Naive B cell (primary cell): ENCODE measurements at regions not wholly inside any gene's neighbourhood (a gene's known extent, or its start where the extent isn't known, plus 50 kb on each side); places are given as distances from the start of the nearest gene placed in this dataset.
"Not testable (repeated sequence)": the region's sequence is repeated elsewhere in the genome, so short reads cannot be mapped to it uniquely, and the experiment has no call there.

Experiments
- ATAC-seq, 2 donors: fragments of 150-1000 bp; cut with Tn5 transposase; 2 replicates each; pipeline ENCODE4 v1.10.0; 2021; ENCODE audit warnings: low read depth in 2 of 2, mild to moderate bottlenecking in 2 of 2, moderate library complexity in 2 of 2
- DNase-seq: peaks from one replicate; pipeline ENCODE4 v3.0.0; 2022
- H3K27ac Mint-ChIP-seq, 6 donors: one replicate each; pipeline ENCODE4 v1.8.0; 2020 to 2022; ENCODE audit warnings: mild to moderate bottlenecking in 6 of 6, mixed read lengths in 6 of 6, moderate library complexity in 5 of 6, inconsistent platforms in 2 of 6
- H3K27me3 Mint-ChIP-seq, 3 donors: one replicate each; pipeline ENCODE4 v1.8.0; 2021 to 2022; ENCODE audit warnings: mixed read lengths in 3 of 3, mild to moderate bottlenecking in 1 of 3
- H3K36me3 Mint-ChIP-seq, 2 donors: one replicate each; pipeline ENCODE4 v1.8.0; 2020 to 2022; ENCODE audit warnings: mixed read lengths in 2 of 2, inconsistent platforms in 1 of 2, mild to moderate bottlenecking in 1 of 2
- H3K4me1 Mint-ChIP-seq, 3 donors: one replicate each; pipeline ENCODE4 v1.8.0; 2020 to 2022; ENCODE audit warnings: mixed read lengths in 3 of 3, inconsistent platforms in 1 of 3, mild to moderate bottlenecking in 1 of 3, moderate library complexity in 1 of 3
- H3K4me3 Mint-ChIP-seq, 8 donors: one replicate each; pipeline ENCODE4 v1.8.0; 2020 to 2022; ENCODE audit warnings: mild to moderate bottlenecking in 8 of 8, mixed read lengths in 8 of 8, moderate library complexity in 8 of 8, inconsistent platforms in 2 of 8
- H3K9me3 Mint-ChIP-seq, 7 donors: one replicate each; pipeline ENCODE4 v1.8.0; 2020 to 2022; ENCODE audit warnings: mixed read lengths in 7 of 7, mild to moderate bottlenecking in 5 of 7, inconsistent platforms in 2 of 7, moderate library complexity in 1 of 7

DNA sequence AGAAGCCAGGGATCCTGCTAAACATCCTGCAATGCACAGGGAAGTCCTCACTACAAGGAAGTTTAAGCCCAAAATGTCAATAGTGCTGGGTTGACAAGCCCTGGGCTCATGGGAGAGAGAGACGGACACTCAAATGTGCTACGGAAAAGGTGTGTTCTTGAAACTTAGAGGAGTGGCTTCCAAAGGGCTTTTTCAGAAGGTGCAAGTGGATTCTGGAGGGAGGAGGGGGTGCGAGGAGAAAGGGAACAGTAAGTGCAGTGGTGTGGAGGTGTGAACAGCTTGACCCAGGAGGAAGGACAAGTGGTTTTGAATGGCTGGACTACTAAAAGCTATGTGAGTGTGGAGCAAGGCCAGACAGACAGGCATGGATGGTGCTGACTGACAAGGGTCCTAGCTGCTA lies 50.4 kb upstream of the CECR2 start:
- peaks cover 0 to 13% (median 10%) of the 10 kb centered on the region in 3 donors for H3K27me3 Mint-ChIP-seq
- peak overlapping the region in 1 of 6 donors; percentile 44 for H3K27ac Mint-ChIP-seq
- ATAC-seq (no peak), DNase-seq (no peak)
- peaks cover 0 to 4% (median 0%) of the 10 kb centered on the region in 7 donors for H3K9me3 Mint-ChIP-seq
- no peaks in the 10 kb centered on the region for H3K36me3 Mint-ChIP-seq
- peaks cover 8 to 22% (median 18%) of the 10 kb centered on the region in 3 donors for H3K4me1 Mint-ChIP-seq
- peak overlapping the region in 1 of 8 donors; percentile 7 for H3K4me3 Mint-ChIP-seq

GRCh38 chr22:17315310-17315709 lies 54.0 kb upstream of the CECR2 start:
- Mint-ChIP-seq H3K9me3 (peaks cover 0 to 4% (median 0%) of the 10 kb centered on the region in 7 donors), H3K4me3 (no peak overlapping the region), H3K4me1 (peaks cover 8 to 22% (median 18%) of the 10 kb centered on the region in 3 donors), H3K27ac (peak overlapping the region in 2 of 6 donors; percentile 1 to 9), H3K27me3 (peaks cover 0 to 19% (median 10%) of the 10 kb centered on the region in 3 donors), H3K36me3 (no peaks in the 10 kb centered on the region)
- DNase-seq (no peak), ATAC-seq (no peak)

- Mint-ChIP-seq H3K27me3 (peaks cover 0 to 17% (median 10%) of the 10 kb centered on the region in 3 donors), H3K4me3 (no peak overlapping the region), H3K9me3 (peaks cover 0 to 5% (median 0%) of the 10 kb centered on the region in 7 donors), H3K36me3 (no peaks in the 10 kb centered on the region), H3K4me1 (peaks cover 8 to 22% (median 18%) of the 10 kb centered on the region in 3 donors), H3K27ac (no peak overlapping the region)
- no peak for ATAC-seq
- no peak for DNase-seq
Observed at GRCh38 chr22:17314487-17314886, 54.8 kb upstream of the CECR2 start.

DNA sequence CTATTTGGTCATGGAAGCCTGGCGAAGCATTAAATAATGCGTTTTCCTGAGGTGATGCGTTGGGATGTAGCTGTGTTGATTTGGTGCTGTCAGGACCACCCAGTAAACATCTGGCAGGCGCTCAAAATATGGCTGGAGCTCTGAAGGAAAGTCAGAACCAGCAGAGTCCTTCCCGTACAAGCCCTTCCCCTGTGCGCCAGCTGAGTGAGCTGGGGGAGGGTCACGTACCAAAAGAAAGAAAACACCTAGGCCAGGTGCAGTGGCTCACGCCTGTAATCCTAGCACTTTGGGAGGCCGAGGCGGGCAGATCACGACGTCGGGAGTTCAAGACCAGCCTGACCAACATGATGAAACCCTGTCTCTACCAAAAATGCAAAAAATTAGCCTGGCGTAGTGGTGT lies 55.6 kb upstream of the CECR2 start:
- Mint-ChIP-seq H3K27ac (peak overlapping the region in 2 of 6 donors; percentile 78 to 83), H3K4me1 (peaks cover 8 to 22% (median 10%) of the 10 kb centered on the region in 3 donors)

GRCh38 chr22:17307566-17307965 lies 61.7 kb upstream of the CECR2 start:
- no peak for DNase-seq
- no peak for ATAC-seq
- Mint-ChIP-seq H3K4me1 (peaks cover 17 to 29% (median 26%) of the 10 kb centered on the region in 3 donors), H3K4me3 (no peak overlapping the region), H3K36me3 (no peaks in the 10 kb centered on the region), H3K9me3 (peaks cover 0 to 1% (median 0%) of the 10 kb centered on the region in 7 donors), H3K27ac (peak overlapping the region in 3 of 6 donors; percentile 23 to 72 (median 56)), H3K27me3 (no peaks in the 10 kb centered on the region)

More for the DNA sequence above, 55.6 kb upstream of the CECR2 start:
- peaks cover 0 to 1% (median 0%) of the 10 kb centered on the region in 7 donors for H3K9me3 Mint-ChIP-seq
- H3K36me3 Mint-ChIP-seq: no peaks in the 10 kb centered on the region
- H3K27me3 Mint-ChIP-seq: peaks cover 0 to 8% (median 3%) of the 10 kb centered on the region in 3 donors
- no peak overlapping the region for H3K4me3 Mint-ChIP-seq
- DNase-seq: no peak
- no peak for ATAC-seq

- H3K27ac Mint-ChIP-seq: peak overlapping the region; percentile 34 to 97 (median 91)
- ATAC-seq (no peak), DNase-seq (no peak)
- no peaks in the 10 kb centered on the region for H3K27me3 Mint-ChIP-seq
- H3K9me3 Mint-ChIP-seq: peaks cover 0 to under 1% (median 0%) of the 10 kb centered on the region in 7 donors
- no peak overlapping the region for H3K4me3 Mint-ChIP-seq
- H3K36me3 Mint-ChIP-seq: no peaks in the 10 kb centered on the region
- peaks cover 17 to 40% (median 29%) of the 10 kb centered on the region in 3 donors for H3K4me1 Mint-ChIP-seq
Observed at GRCh38 chr22:17305076-17305475, 64.2 kb upstream of the CECR2 start.

DNA sequence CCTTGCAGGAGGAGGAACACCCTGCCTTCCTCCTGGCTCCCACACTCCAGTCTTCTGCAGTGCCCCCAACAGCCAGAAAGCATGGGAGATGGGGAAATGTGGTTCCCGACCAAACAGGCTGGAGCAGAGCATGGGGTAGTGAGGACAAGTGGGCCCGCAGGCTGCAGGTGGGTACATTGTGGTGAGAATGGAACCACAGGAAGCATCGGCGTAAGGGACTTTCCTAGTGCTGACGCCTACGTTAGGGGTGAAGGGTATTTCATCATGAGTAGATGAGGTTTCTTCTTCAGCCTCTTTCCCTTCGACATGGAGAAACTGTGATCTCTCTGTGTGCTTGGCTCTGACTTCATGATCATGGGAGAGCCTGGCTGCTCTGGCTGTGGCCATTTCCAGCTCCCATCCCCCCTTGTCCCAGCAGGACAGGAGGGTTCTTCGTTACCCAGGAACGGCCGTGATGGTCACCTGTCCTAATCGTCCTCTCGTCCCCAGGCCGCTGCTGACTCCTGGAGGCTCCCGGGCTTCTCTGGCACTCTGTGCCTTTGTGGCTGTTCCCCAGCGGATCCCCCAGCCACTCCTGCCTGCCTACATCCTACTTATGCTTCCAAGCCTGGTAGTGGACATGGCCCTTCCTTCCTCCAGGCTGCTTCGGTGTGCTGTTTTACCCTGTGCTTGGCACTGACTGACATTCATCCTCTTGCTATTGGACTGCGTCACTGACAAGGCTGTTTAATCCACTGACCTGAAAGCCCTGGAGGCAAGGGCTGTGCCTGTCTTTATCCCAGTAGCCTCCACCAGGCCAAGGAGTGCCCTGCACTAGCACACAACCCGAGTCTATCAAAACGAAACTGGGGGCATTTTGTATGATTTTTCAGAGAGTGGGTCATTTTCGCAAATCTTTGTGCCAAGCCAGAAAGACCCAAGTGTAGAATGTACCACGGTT lies 65.2 kb upstream of the CECR2 start:
- DNase-seq (peak; percentile 66), ATAC-seq (peak; percentile 100)
- Mint-ChIP-seq H3K4me3 (peak overlapping the region; percentile 23 to 83 (median 65)), H3K27me3 (no peaks in the 10 kb centered on the region), H3K9me3 (no peaks in the 10 kb centered on the region), H3K4me1 (peaks cover 17 to 40% (median 29%) of the 10 kb centered on the region in 3 donors), H3K36me3 (no peaks in the 10 kb centered on the region), H3K27ac (peak overlapping the region; percentile 90 to 99 (median 96))

DNA sequence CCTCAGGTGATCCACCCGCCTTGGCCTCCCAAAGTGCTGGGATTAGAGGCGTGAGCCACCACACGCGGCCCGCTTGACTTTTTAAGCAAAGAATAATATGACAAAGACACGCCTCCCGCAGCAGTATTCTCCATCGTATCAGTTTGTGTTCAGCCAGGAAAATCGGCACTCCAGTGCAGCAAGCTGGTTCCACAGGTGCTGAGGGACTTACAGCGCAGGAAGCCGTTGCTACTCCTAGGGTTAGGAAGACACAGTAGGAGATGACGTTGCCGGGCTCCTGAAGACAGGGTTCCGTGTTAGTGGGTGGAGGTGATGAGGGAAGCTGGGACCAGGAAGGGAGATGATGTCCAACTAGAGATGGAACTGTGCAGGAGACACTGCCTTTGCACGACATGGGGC lies 65.8 kb upstream of the CECR2 start:
- no peaks in the 10 kb centered on the region for H3K36me3 Mint-ChIP-seq
- ATAC-seq: no peak
- no peaks in the 10 kb centered on the region for H3K27me3 Mint-ChIP-seq
- H3K27ac Mint-ChIP-seq: peak overlapping the region; percentile 90 to 99 (median 96)
- peak overlapping the region in 7 of 8 donors; percentile 23 to 76 (median 64) for H3K4me3 Mint-ChIP-seq
- H3K9me3 Mint-ChIP-seq: no peaks in the 10 kb centered on the region
- peaks cover 17 to 40% (median 29%) of the 10 kb centered on the region in 3 donors for H3K4me1 Mint-ChIP-seq
- DNase-seq: no peak

DNA sequence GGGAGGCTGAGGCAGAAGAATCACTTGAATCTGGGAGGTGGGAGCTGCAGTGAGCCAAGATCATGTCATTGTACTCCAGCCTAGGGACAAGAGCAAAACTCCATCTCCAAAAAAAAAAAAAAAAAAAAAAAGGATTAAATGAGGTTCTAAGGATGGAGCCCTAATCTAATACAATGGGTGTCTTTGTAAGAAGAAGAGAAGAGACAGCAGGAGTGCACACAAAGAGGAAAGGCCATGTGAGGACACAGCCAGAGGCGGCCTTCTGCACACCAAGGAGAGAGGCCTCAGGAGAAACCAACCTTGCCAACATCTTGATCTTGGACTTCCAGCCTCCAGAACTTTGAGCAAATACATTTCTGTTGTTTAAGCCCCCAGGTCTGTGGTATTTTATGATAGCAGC lies 66.6 kb upstream of the CECR2 start:
- no peaks in the 10 kb centered on the region for H3K36me3 Mint-ChIP-seq
- DNase-seq: no peak
- no peaks in the 10 kb centered on the region for H3K27me3 Mint-ChIP-seq
- H3K4me3 Mint-ChIP-seq: peak overlapping the region in 2 of 8 donors; percentile 61 to 69
- H3K9me3 Mint-ChIP-seq: no peaks in the 10 kb centered on the region
- H3K27ac Mint-ChIP-seq: peak overlapping the region in 5 of 6 donors; percentile 69 to 97 (median 82)
- peaks cover 17 to 40% (median 29%) of the 10 kb centered on the region in 3 donors for H3K4me1 Mint-ChIP-seq
- no peak for ATAC-seq

DNA sequence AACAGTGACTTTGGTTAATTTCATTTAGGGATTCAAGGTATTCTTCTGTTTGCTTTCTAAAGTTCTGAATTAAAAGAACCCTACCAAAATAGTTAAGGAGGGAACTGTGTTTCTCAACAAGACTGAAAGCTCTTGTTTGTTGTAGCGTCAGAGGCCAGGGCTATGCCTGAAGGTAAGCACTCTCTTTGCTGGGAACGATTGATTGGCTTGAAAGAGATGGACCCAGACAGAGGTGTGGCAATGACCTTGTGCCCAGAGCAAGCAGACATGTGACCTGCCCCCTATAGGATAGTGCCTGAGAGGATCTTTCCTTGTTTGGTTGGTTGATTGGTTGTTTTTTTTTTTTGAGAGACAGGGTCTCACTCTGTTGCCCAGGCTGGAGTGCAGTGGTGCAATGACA lies 68.3 kb upstream of the CECR2 start:
- Mint-ChIP-seq H3K36me3 (no peaks in the 10 kb centered on the region), H3K4me1 (peaks cover 17 to 40% (median 22%) of the 10 kb centered on the region in 3 donors), H3K4me3 (no peak overlapping the region), H3K27ac (peak overlapping the region in 3 of 6 donors; percentile 52 to 87 (median 84)), H3K9me3 (peaks cover 0 to 2% (median 0%) of the 10 kb centered on the region in 7 donors), H3K27me3 (no peaks in the 10 kb centered on the region)
- ATAC-seq (no peak), DNase-seq (no peak)

DNA sequence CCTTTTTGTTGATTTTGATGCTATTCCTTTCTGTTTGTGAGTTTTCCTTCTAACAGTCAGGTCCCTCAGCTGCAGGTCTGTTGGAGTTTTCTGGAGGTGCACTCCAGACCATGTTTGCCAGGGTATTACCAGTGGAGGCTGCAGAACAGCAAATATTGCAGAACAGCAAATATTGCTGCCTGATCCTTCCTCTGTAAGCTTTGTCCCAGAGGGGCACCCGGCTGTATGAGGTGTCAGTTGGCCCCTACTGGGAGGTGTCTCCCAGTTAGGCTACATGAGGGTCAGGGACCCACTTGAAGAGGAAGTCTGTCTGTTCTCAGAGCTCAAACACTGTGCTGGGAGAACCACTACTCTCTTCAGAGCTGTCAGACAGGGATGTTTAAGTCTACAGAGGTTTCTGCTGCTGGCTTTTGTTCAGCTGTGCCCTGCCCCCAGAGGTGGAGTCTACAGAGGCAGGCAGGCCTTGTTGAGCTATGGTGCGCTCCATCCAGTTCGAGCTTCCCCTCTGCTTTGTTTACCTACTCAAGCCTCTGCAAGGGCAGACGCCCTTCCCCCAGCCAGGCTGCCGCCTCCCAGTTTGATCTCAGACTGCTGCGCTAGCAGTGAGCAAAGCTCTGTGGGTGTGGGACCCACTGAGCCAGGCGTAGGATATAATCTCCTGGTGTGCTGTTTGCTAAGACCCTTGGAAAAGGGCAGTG lies 70.3 kb upstream of the CECR2 start:
- not testable (repeated sequence) for H3K27me3 Mint-ChIP-seq, ATAC-seq, H3K27ac Mint-ChIP-seq, H3K9me3 Mint-ChIP-seq, DNase-seq, H3K4me3 Mint-ChIP-seq, H3K36me3 Mint-ChIP-seq
- peaks cover 11 to 27% (median 14%) of the 10 kb centered on the region in 3 donors for H3K4me1 Mint-ChIP-seq

DNA sequence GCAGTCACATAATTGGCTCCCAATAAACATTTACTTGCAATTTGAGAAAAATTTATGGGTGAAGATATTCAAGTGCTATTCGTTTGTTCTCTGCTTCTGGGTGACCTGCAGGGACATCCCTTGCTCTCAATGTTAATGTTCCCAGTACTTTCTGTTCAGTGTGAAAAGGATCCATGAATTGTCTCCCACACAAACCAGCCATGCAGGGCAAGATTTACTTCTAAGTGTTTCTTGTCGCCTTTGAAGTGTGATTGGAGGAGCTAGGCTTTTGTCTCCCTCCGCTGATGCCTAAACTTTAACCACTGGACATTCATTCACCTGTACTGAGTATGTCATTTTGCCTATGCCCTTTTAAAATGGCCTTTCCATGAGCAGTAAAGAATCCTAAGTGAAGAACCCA lies 66.4 kb upstream of the ADA2 start:
- Mint-ChIP-seq H3K9me3 (no peaks in the 10 kb centered on the region), H3K27ac (peak overlapping the region in 1 of 6 donors; percentile 66), H3K36me3 (no peaks in the 10 kb centered on the region), H3K4me1 (peaks cover 11 to 32% (median 17%) of the 10 kb centered on the region in 3 donors), H3K27me3 (peaks cover 0 to 5% (median 5%) of the 10 kb centered on the region in 3 donors), H3K4me3 (no peak overlapping the region)
- DNase-seq (no peak), ATAC-seq (no peak)

DNA sequence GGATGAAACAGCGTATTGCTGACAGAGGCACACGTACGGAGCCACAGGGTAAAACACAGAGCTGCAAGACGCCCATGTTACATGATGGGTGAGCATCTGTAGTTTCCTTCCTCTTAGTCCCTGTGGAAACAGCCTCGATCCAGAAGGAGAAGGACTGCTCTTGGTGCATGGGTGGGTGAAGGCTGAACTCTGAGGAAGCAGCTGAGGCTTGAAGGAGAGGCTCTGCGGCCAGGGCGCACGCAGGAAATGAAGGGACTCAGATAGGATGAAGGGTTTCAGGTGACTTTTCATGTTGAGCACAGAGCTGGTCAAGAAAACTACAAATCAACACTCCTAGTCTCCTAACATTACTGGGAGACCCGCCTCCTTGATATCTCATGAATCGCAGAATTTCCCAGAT lies 65.7 kb upstream of the ADA2 start:
- no peaks in the 10 kb centered on the region for H3K9me3 Mint-ChIP-seq
- peaks cover 0 to 5% (median 5%) of the 10 kb centered on the region in 3 donors for H3K27me3 Mint-ChIP-seq
- H3K36me3 Mint-ChIP-seq: no peaks in the 10 kb centered on the region
- DNase-seq (no peak), ATAC-seq (no peak)
- peak overlapping the region in 1 of 8 donors; percentile 26 for H3K4me3 Mint-ChIP-seq
- H3K4me1 Mint-ChIP-seq: peaks cover 11 to 36% (median 24%) of the 10 kb centered on the region in 3 donors
- peak overlapping the region in 2 of 6 donors; percentile 30 to 78 for H3K27ac Mint-ChIP-seq
